ENCODE measurements at regions not wholly inside any gene's neighbourhood (a gene's known extent, or its start where the extent isn't known, plus 50 kb on each side); places are given as distances from the start of the nearest gene placed in this dataset.

GRCh38 chr13:81846771-81847170 is 1505.8 kb upstream of the SPRY2 start:
- no peaks in the 10 kb centered on the region for H3K4me1 Mint-ChIP-seq
- no peaks in the 10 kb centered on the region for H3K9me3 Mint-ChIP-seq
- no peaks in the 10 kb centered on the region for H3K27me3 Mint-ChIP-seq
- no peak overlapping the region for H3K27ac Mint-ChIP-seq
- no peak overlapping the region for H3K4me3 Mint-ChIP-seq
- no peak for ATAC-seq
- H3K36me3 Mint-ChIP-seq, result no peaks in the 10 kb centered on the region

GRCh38 chr13:81821259-81821658 is 1480.3 kb upstream of the SPRY2 start:
- Mint-ChIP-seq H3K27me3 (no peaks in the 10 kb centered on the region), H3K4me3 (no peak overlapping the region), H3K36me3 (no peaks in the 10 kb centered on the region), H3K27ac (no peak overlapping the region), H3K9me3 (peaks cover 8% of the 10 kb centered on the region), H3K4me1 (no peaks in the 10 kb centered on the region)
- no peak for ATAC-seq

- Mint-ChIP-seq H3K36me3 (no peaks in the 10 kb centered on the region), H3K27me3 (no peaks in the 10 kb centered on the region)
- ATAC-seq, result no peak
Measured at GRCh38 chr13:81800433-81800832, 1459.5 kb upstream of the SPRY2 start.

GRCh38 chr13:81795710-81796109 is 1454.8 kb upstream of the SPRY2 start:
- H3K27me3 Mint-ChIP-seq, result no peaks in the 10 kb centered on the region
- no peak overlapping the region for H3K4me3 Mint-ChIP-seq
- peaks cover 3% of the 10 kb centered on the region for H3K9me3 Mint-ChIP-seq
- H3K36me3 Mint-ChIP-seq, result no peaks in the 10 kb centered on the region
- ATAC-seq, result no peak
- no peaks in the 10 kb centered on the region for H3K4me1 Mint-ChIP-seq
- H3K27ac Mint-ChIP-seq, result no peak overlapping the region

More at GRCh38 chr13:81800433-81800832, 1459.5 kb upstream of the SPRY2 start:
- Mint-ChIP-seq H3K4me1 (no peaks in the 10 kb centered on the region), H3K4me3 (no peak overlapping the region), H3K27ac (no peak overlapping the region), H3K9me3 (no peaks in the 10 kb centered on the region)

- Mint-ChIP-seq H3K27ac (no peak overlapping the region), H3K4me1 (no peaks in the 10 kb centered on the region), H3K27me3 (no peaks in the 10 kb centered on the region), H3K36me3 (no peaks in the 10 kb centered on the region), H3K9me3 (peaks cover 5% of the 10 kb centered on the region), H3K4me3 (no peak overlapping the region)
- no peak for ATAC-seq
Measured at GRCh38 chr13:81791641-81792040, 1450.7 kb upstream of the SPRY2 start.

- ATAC-seq, result no peak
- H3K36me3 Mint-ChIP-seq, result no peaks in the 10 kb centered on the region
- H3K4me1 Mint-ChIP-seq, result no peaks in the 10 kb centered on the region
- H3K27ac Mint-ChIP-seq, result no peak overlapping the region
- H3K9me3 Mint-ChIP-seq, result no peaks in the 10 kb centered on the region
- H3K4me3 Mint-ChIP-seq, result no peak overlapping the region
- no peaks in the 10 kb centered on the region for H3K27me3 Mint-ChIP-seq
Measured at GRCh38 chr13:81781471-81781870, 1440.5 kb upstream of the SPRY2 start.

- H3K9me3 Mint-ChIP-seq, result peaks cover 2% of the 10 kb centered on the region
- no peak overlapping the region for H3K4me3 Mint-ChIP-seq
- no peaks in the 10 kb centered on the region for H3K27me3 Mint-ChIP-seq
- no peaks in the 10 kb centered on the region for H3K36me3 Mint-ChIP-seq
- H3K4me1 Mint-ChIP-seq, result no peaks in the 10 kb centered on the region
- H3K27ac Mint-ChIP-seq, result no peak overlapping the region
- no peak for ATAC-seq
Measured at GRCh38 chr13:81779876-81780275, 1439.0 kb upstream of the SPRY2 start.

- ATAC-seq, result no peak
- H3K27me3 Mint-ChIP-seq, result no peaks in the 10 kb centered on the region
- no peaks in the 10 kb centered on the region for H3K36me3 Mint-ChIP-seq
- H3K4me3 Mint-ChIP-seq, result no peak overlapping the region
- peaks cover 4% of the 10 kb centered on the region for H3K9me3 Mint-ChIP-seq
- H3K4me1 Mint-ChIP-seq, result no peaks in the 10 kb centered on the region
- no peak overlapping the region for H3K27ac Mint-ChIP-seq
Measured at GRCh38 chr13:81778350-81778749, 1437.4 kb upstream of the SPRY2 start.

- ATAC-seq, result no peak
- Mint-ChIP-seq H3K27ac (no peak overlapping the region), H3K27me3 (no peaks in the 10 kb centered on the region), H3K4me1 (no peaks in the 10 kb centered on the region), H3K9me3 (peaks cover 5% of the 10 kb centered on the region), H3K4me3 (no peak overlapping the region), H3K36me3 (no peaks in the 10 kb centered on the region)
Measured at GRCh38 chr13:81773263-81773662, 1432.3 kb upstream of the SPRY2 start.

- H3K27ac Mint-ChIP-seq, result no peak overlapping the region
- no peak overlapping the region for H3K4me3 Mint-ChIP-seq
- H3K36me3 Mint-ChIP-seq, result no peaks in the 10 kb centered on the region
- H3K27me3 Mint-ChIP-seq, result no peaks in the 10 kb centered on the region
- ATAC-seq, result no peak
- H3K9me3 Mint-ChIP-seq, result peaks cover 5% of the 10 kb centered on the region
- no peaks in the 10 kb centered on the region for H3K4me1 Mint-ChIP-seq
Measured at GRCh38 chr13:81771951-81772350, 1431.0 kb upstream of the SPRY2 start.

GRCh38 chr13:81770868-81771505 is 1430.1 kb upstream of the SPRY2 start:
- no peak for ATAC-seq
- no peak overlapping the region for H3K27ac Mint-ChIP-seq
- H3K27me3 Mint-ChIP-seq, result no peaks in the 10 kb centered on the region
- H3K4me3 Mint-ChIP-seq, result no peak overlapping the region
- no peaks in the 10 kb centered on the region for H3K36me3 Mint-ChIP-seq
- peaks cover 5% of the 10 kb centered on the region for H3K9me3 Mint-ChIP-seq
- no peaks in the 10 kb centered on the region for H3K4me1 Mint-ChIP-seq

GRCh38 chr13:81762449-81762848 is 1421.5 kb upstream of the SPRY2 start:
- H3K36me3 Mint-ChIP-seq, result no peaks in the 10 kb centered on the region
- peaks cover 6% of the 10 kb centered on the region for H3K9me3 Mint-ChIP-seq
- no peaks in the 10 kb centered on the region for H3K4me1 Mint-ChIP-seq
- H3K27me3 Mint-ChIP-seq, result no peaks in the 10 kb centered on the region
- no peak overlapping the region for H3K27ac Mint-ChIP-seq
- ATAC-seq, result no peak
- H3K4me3 Mint-ChIP-seq, result no peak overlapping the region

GRCh38 chr13:81760316-81760715 is 1419.4 kb upstream of the SPRY2 start:
- H3K27me3 Mint-ChIP-seq, result no peaks in the 10 kb centered on the region
- no peaks in the 10 kb centered on the region for H3K36me3 Mint-ChIP-seq
- no peak for ATAC-seq
- no peaks in the 10 kb centered on the region for H3K4me1 Mint-ChIP-seq
- peaks cover 6% of the 10 kb centered on the region for H3K9me3 Mint-ChIP-seq
- no peak overlapping the region for H3K27ac Mint-ChIP-seq
- no peak overlapping the region for H3K4me3 Mint-ChIP-seq

GRCh38 chr13:81757348-81757970 is 1416.5 kb upstream of the SPRY2 start:
- H3K27ac Mint-ChIP-seq, result no peak overlapping the region
- H3K9me3 Mint-ChIP-seq, result peaks cover 6% of the 10 kb centered on the region
- H3K4me3 Mint-ChIP-seq, result no peak overlapping the region
- no peaks in the 10 kb centered on the region for H3K4me1 Mint-ChIP-seq
- H3K27me3 Mint-ChIP-seq, result no peaks in the 10 kb centered on the region
- no peak for ATAC-seq
- H3K36me3 Mint-ChIP-seq, result no peaks in the 10 kb centered on the region

- Mint-ChIP-seq H3K36me3 (no peaks in the 10 kb centered on the region), H3K4me3 (no peak overlapping the region), H3K9me3 (no peaks in the 10 kb centered on the region), H3K4me1 (no peaks in the 10 kb centered on the region), H3K27me3 (no peaks in the 10 kb centered on the region), H3K27ac (no peak overlapping the region)
- no peak for ATAC-seq
Measured at GRCh38 chr13:81745391-81745790, 1404.5 kb upstream of the SPRY2 start.

- Mint-ChIP-seq H3K4me3 (no peak overlapping the region), H3K9me3 (no peaks in the 10 kb centered on the region), H3K27me3 (no peaks in the 10 kb centered on the region), H3K36me3 (no peaks in the 10 kb centered on the region), H3K4me1 (no peaks in the 10 kb centered on the region), H3K27ac (no peak overlapping the region)
- no peak for ATAC-seq
Measured at GRCh38 chr13:81738364-81738763, 1397.4 kb upstream of the SPRY2 start.
